ENCODE measurements at regions not wholly inside any gene's neighbourhood (a gene's known extent, or its start where the extent isn't known, plus 50 kb on each side); places are given as distances from the start of the nearest gene placed in this dataset.

GRCh38 chr2:134144081-134144596 lies 109.7 kb upstream of the MGAT5 start:
- Histone ChIP-seq H2BK12ac (ENCODE audit: insufficient read length, low read depth, low read length) (no peak overlapping the region), H4K91ac (ENCODE audit: insufficient read length, low read depth, low read length) (no peak overlapping the region), H3K14ac (ENCODE audit: insufficient read depth, low read length) (no peak overlapping the region), H4K5ac (ENCODE audit: insufficient read length, low read depth, low read length) (no peak overlapping the region), H3K9me3 (ENCODE audit: control insufficient read depth, low read depth, low read length) (no peaks in the 10 kb centered on the region), H3K56ac (ENCODE audit: insufficient read length, low read depth, low read length) (no peak overlapping the region), H3K79me1 (ENCODE audit: insufficient read depth, low read depth, low read length, poor library complexity, severe bottlenecking) (peaks cover 5% of the 10 kb centered on the region), H2AK5ac (ENCODE audit: insufficient read length, low read length) (no peak overlapping the region), H2BK20ac (ENCODE audit: low read depth, low read length, poor library complexity, severe bottlenecking) (no peak overlapping the region), H3K27ac (ENCODE audit: insufficient read length, low read depth, low read length) (no peak overlapping the region), H3K79me2 (ENCODE audit: insufficient read depth, low read length) (peaks cover 4% of the 10 kb centered on the region; the same call in 1 of the 2 replicates), H2BK5ac (ENCODE audit: insufficient read length, low read length) (no peak overlapping the region), H3K4me2 (ENCODE audit: insufficient read depth, insufficient read length, low read length) (no peak overlapping the region), H3K27me3 (ENCODE audit: insufficient read depth, low read length) (no peaks in the 10 kb centered on the region), H3K4me1 (ENCODE audit: insufficient read depth, low read length) (peaks cover 12% of the 10 kb centered on the region; the same call in 1 of the 2 replicates), H2AFZ (ENCODE audit: low read length) (no peak overlapping the region), H2BK120ac (ENCODE audit: low read depth, low read length, poor library complexity, severe bottlenecking) (no peak overlapping the region), H4K8ac (replicated peaks; ENCODE audit: insufficient read length, low read depth, low read length) (no peak overlapping the region), H3K18ac (ENCODE audit: insufficient read length, low read depth, low read length) (no peak overlapping the region), H3T11ph (ENCODE audit: low read length) (no peak overlapping the region), H3K9ac (ENCODE audit: extremely low read depth, insufficient read length, low read length) (no peak overlapping the region), H2BK15ac (ENCODE audit: low read depth, low read length) (no peak overlapping the region), H3K23me2 (ENCODE audit: insufficient read length, low read depth, low read length, poor library complexity, severe bottlenecking) (no peaks in the 10 kb centered on the region), H4K20me1 (ENCODE audit: control insufficient read depth, insufficient read depth, insufficient read length) (no peaks in the 10 kb centered on the region), H3K4ac (ENCODE audit: low read depth, low read length) (no peak overlapping the region), H3K23ac (ENCODE audit: insufficient read length, low read depth, low read length) (no peak overlapping the region)
- H3K36me3 Mint-ChIP-seq (ENCODE audit: insufficient read depth in 1 of 3, low read depth in 3 of 3) = peaks cover 0 to 4% (median 3%) of the 10 kb centered on the region in 3 experiments; a peak in 4 of 7 replicates
- peaks cover 68 to 72% of the 10 kb centered on the region in 2 experiments for H3K4me1 Mint-ChIP-seq
- no peak overlapping the region for H3K27ac Mint-ChIP-seq
- no CpG with 5 or more reads among the region's 6 CpGs for WGBS (ENCODE audit: extremely low coverage, insufficient read length, low lambda C conversion rate)
- no peaks in the 10 kb centered on the region; the same call in 1 of the 2 replicates for H3K27me3 Mint-ChIP-seq (ENCODE audit: low read depth)
- H3K9me3 Mint-ChIP-seq = no peaks in the 10 kb centered on the region; a peak in 1 of 5 replicates
- no peak overlapping the region for H3K4me3 Mint-ChIP-seq
- DNase-seq = no peak
- TF ChIP-seq CTCF (conservative IDR thresholded peaks at IDR 0.05) = no peak
